ENCODE measurements at regions not wholly inside any gene's neighbourhood (a gene's known extent, or its start where the extent isn't known, plus 50 kb on each side); places are given as distances from the start of the nearest gene placed in this dataset.

GRCh38 chr13:59495936-59496512 lies 667.7 kb downstream of the DIAPH3 start:
- no peak for TF ChIP-seq TEAD4 (IDR thresholded peaks at IDR 0.05; ENCODE audit: borderline replicate concordance, insufficient read depth)
- no peak for TF ChIP-seq SMC3 (IDR thresholded peaks at IDR 0.05; ENCODE audit: low read depth, low read length)
- no peak for TF ChIP-seq RCOR1 (IDR thresholded peaks at IDR 0.05; ENCODE audit: low read length)
- TF ChIP-seq POLR2AphosphoS5 (IDR thresholded peaks at IDR 0.05; ENCODE audit: low read depth, low read length), result no peak
- TF ChIP-seq RAD21 (IDR thresholded peaks at IDR 0.05; ENCODE audit: low read length), result no peak
- no peak for TF ChIP-seq CTCF (IDR thresholded peaks at IDR 0.05)
- no peak for TF ChIP-seq REST (IDR thresholded peaks at IDR 0.05; ENCODE audit: low read depth, low read length)
- no peak for TF ChIP-seq FOXM1 (IDR thresholded peaks at IDR 0.05; ENCODE audit: low read depth)
- no peak for TF ChIP-seq MXI1 (IDR thresholded peaks at IDR 0.05; ENCODE audit: low read depth, low read length)
- no peak for TF ChIP-seq NFIC (IDR thresholded peaks at IDR 0.05; ENCODE audit: borderline replicate concordance)
- TF ChIP-seq NRF1 (IDR thresholded peaks at IDR 0.05; ENCODE audit: low read depth, low read length), result no peak
